IMR-90 (cell line): ENCODE measurements at regions not wholly inside any gene's neighbourhood (a gene's known extent, or its start where the extent isn't known, plus 50 kb on each side); places are given as distances from the start of the nearest gene placed in this dataset.

Experiments used
- ATAC-seq: fragments of 200-7000 bp; cut with Tn5 transposase; 2 replicates; pipeline ENCODE4 v1.9.1; 2020; ENCODE audit warnings: low read depth, mild to moderate bottlenecking, moderate library complexity
- BruUV-seq: library from RNA; stranded (reverse); fragments of 400-500 nt; replicated peaks from 2 replicates; lab custom pipeline; 2021; lab: Mats Ljungman, UMichigan
- CTCF ChIA-PET: fragments of 300-600 bp; formaldehyde crosslinking; extraction: SDS; loops from one replicate; lab custom pipeline; 2021; ENCODE audit warnings: antibody characterized with exemption; lab: Yijun Ruan, JAX
- POLR2A ChIA-PET: fragments of 300-600 bp; sonication (Branson Sonifier 250); formaldehyde crosslinking; loops from one replicate; lab custom pipeline; 2022; ENCODE audit warnings: antibody characterized with exemption; ENCODE audit not compliant: unreplicated experiment; lab: Charles Lee
- DNase-seq: peaks from one replicate; pipeline ENCODE4 v3.0.0; 2013
- H2AFZ ChIP-seq: replicated peaks from 2 replicates; pipeline ENCODE3; 2013; ENCODE audit warnings: low read length, mild to moderate bottlenecking; ENCODE audit not compliant: poor library complexity
- H2AK5ac ChIP-seq: 2 replicates; pipeline ENCODE4 v1.6.1; 2013; ENCODE audit warnings: low read depth, low read length, inconsistent platforms
- H2AK9ac ChIP-seq: replicated peaks from 2 replicates; pipeline ENCODE3; 2013; ENCODE audit warnings: mild to moderate bottlenecking, low read depth, low read length, moderate library complexity; ENCODE audit not compliant: poor library complexity
- H2BK120ac ChIP-seq: 2 replicates; pipeline ENCODE4 v1.6.1; 2013; ENCODE audit warnings: low read depth, low read length, inconsistent platforms
- H2BK15ac ChIP-seq: 3 replicates; pipeline ENCODE4 v1.6.1; 2013; ENCODE audit warnings: low read depth, low read length, inconsistent platforms
- H2BK20ac ChIP-seq: 2 replicates; pipeline ENCODE4 v1.6.1; 2013; ENCODE audit warnings: low read depth, mild to moderate bottlenecking, inconsistent platforms, low read length, moderate library complexity
- H2BK5ac ChIP-seq: 2 replicates; pipeline ENCODE4 v1.6.1; 2013; ENCODE audit warnings: mild to moderate bottlenecking, low read depth, low read length, inconsistent platforms; ENCODE audit not compliant: poor library complexity, severe bottlenecking
- H3K14ac ChIP-seq: replicated peaks from 2 replicates; pipeline ENCODE4 v1.6.1; 2013; ENCODE audit warnings: low read depth, low read length, inconsistent platforms
- H3K18ac ChIP-seq: 2 replicates; pipeline ENCODE4 v1.6.1; 2013; ENCODE audit warnings: low read depth, low read length, control low read depth
- H3K23ac ChIP-seq: 2 replicates; pipeline ENCODE4 v1.6.1; 2013; ENCODE audit warnings: low read depth, low read length, inconsistent platforms
- H3K27ac ChIP-seq: 2 replicates; pipeline ENCODE4 v1.5.1; 2013; ENCODE audit warnings: mild to moderate bottlenecking, control low read depth, low read length; ENCODE audit not compliant: insufficient read depth
- H3K27me3 ChIP-seq: 2 replicates; pipeline ENCODE4 v1.6.1; 2013; ENCODE audit warnings: low read length; ENCODE audit not compliant: control insufficient read depth, insufficient read depth
- H3K36me3 ChIP-seq: 2 replicates; pipeline ENCODE4 v1.6.1; 2013; ENCODE audit warnings: low read length, mixed read lengths; ENCODE audit not compliant: control insufficient read depth, insufficient read depth
- H3K4ac ChIP-seq: 2 replicates; pipeline ENCODE4 v1.6.1; 2013; ENCODE audit warnings: low read depth, low read length, inconsistent platforms
- H3K4me1 ChIP-seq: 2 replicates; pipeline ENCODE4 v1.6.1; 2013; ENCODE audit warnings: low read length, mixed read lengths; ENCODE audit not compliant: control insufficient read depth, insufficient read depth
- H3K4me2 ChIP-seq: 2 replicates; pipeline ENCODE4 v1.6.1; 2013; ENCODE audit warnings: low read depth, mild to moderate bottlenecking, control low read depth, low read length, moderate library complexity
- H3K4me3 ChIP-seq: 2 replicates; pipeline ENCODE4 v1.5.1; 2013; ENCODE audit warnings: low read depth, mild to moderate bottlenecking, control low read depth, low read length, moderate library complexity; ENCODE audit not compliant: insufficient read depth
- H3K56ac ChIP-seq: 2 replicates; pipeline ENCODE4 v1.6.1; 2013; ENCODE audit warnings: low read length, inconsistent platforms; ENCODE audit not compliant: insufficient read depth; ENCODE audit errors: extremely low read depth
- H3K79me1 ChIP-seq, 2 experiments: 2 replicates each; pipeline ENCODE4 v1.6.1; 2013; ENCODE audit warnings: low read length in 2 of 2, inconsistent platforms in 1 of 2, low read depth in 1 of 2
- H3K9ac ChIP-seq: 2 replicates; pipeline ENCODE4 v1.6.1; 2013; ENCODE audit warnings: low read depth, low read length, control low read depth
- H3K9me1 ChIP-seq: 2 replicates; pipeline ENCODE4 v1.6.1; 2013; ENCODE audit warnings: low read length, inconsistent platforms; ENCODE audit not compliant: insufficient read depth
- H3K9me3 ChIP-seq: 2 replicates; pipeline ENCODE4 v1.6.1; 2013; ENCODE audit warnings: low read length; ENCODE audit not compliant: control insufficient read depth, insufficient read depth
- H4K20me1 ChIP-seq: 2 replicates; pipeline ENCODE4 v1.6.1; 2013; ENCODE audit warnings: low read length, inconsistent platforms; ENCODE audit not compliant: insufficient read depth
- H4K5ac ChIP-seq: 2 replicates; pipeline ENCODE4 v1.6.1; 2013; ENCODE audit warnings: mild to moderate bottlenecking, low read depth, low read length, control low read depth
- H4K8ac ChIP-seq, 2 experiments: 2 replicates each; pipeline ENCODE4 v1.6.1; 2013; ENCODE audit warnings: low read depth in 2 of 2, low read length in 2 of 2, control low read depth in 1 of 2, inconsistent platforms in 1 of 2
- H4K91ac ChIP-seq: 2 replicates; pipeline ENCODE4 v1.6.1; 2013; ENCODE audit warnings: low read depth, low read length, inconsistent platforms; ENCODE audit not compliant: insufficient read depth
- BHLHE40 ChIP-seq: fragments of 150-350 bp; IDR thresholded peaks from 2 replicates; pipeline ENCODE4 v1.6.1; 2016; ENCODE audit warnings: mild to moderate bottlenecking, low read depth, low read length
- CEBPB ChIP-seq: IDR thresholded peaks from 2 replicates; pipeline ENCODE4 v1.6.1; 2012; ENCODE audit warnings: low read depth, low read length, improper control_type of control experiment
- CHD1 ChIP-seq: IDR thresholded peaks from 2 replicates; pipeline ENCODE4 v1.6.1; 2012; ENCODE audit warnings: low read depth, low read length, improper control_type of control experiment
- MAFK ChIP-seq: IDR thresholded peaks from 2 replicates; pipeline ENCODE4 v1.6.1; 2012; ENCODE audit warnings: low read depth, low read length, improper control_type of control experiment
- MAZ ChIP-seq: IDR thresholded peaks from 2 replicates; pipeline ENCODE4 v1.6.1; 2012; ENCODE audit warnings: low read depth, mild to moderate bottlenecking, low read length, improper control_type of control experiment, moderate library complexity, borderline replicate concordance
- MXI1 ChIP-seq: IDR thresholded peaks from 2 replicates; pipeline ENCODE4 v1.6.1; 2012; ENCODE audit warnings: low read depth, mild to moderate bottlenecking, low read length, moderate library complexity, borderline replicate concordance
- NFE2L2 ChIP-seq: fragments of 150-350 bp; IDR thresholded peaks from 2 replicates; pipeline ENCODE4 v1.6.1; 2016; ENCODE audit warnings: low read depth, mild to moderate bottlenecking, low read length
- RCOR1 ChIP-seq: IDR thresholded peaks from 2 replicates; pipeline ENCODE4 v1.6.1; 2012; ENCODE audit warnings: mild to moderate bottlenecking, low read length, improper control_type of control experiment; ENCODE audit not compliant: insufficient replicate concordance
- RFX5 ChIP-seq: IDR thresholded peaks from 2 replicates; pipeline ENCODE4 v1.8.0; 2012; ENCODE audit warnings: low read depth, mild to moderate bottlenecking, low read length, moderate library complexity
- WGBS, 2 experiments: methylation state at CpG; one replicate each; pipeline versions ENCODE4 v1.1.5 to v1.1.7; 2013; ENCODE audit warnings: missing lambda C conversion rate in 2 of 2; ENCODE audit not compliant: insufficient read length in 1 of 2; ENCODE audit errors: extremely low coverage in 2 of 2; 5-methylcytosine and 5-hydroxymethylcytosine counted together
- dilution Hi-C: fragments of 300-500 bp; cut with HindIII; formaldehyde crosslinking; loops from one replicate; pipeline ENCODE4 v1.14.3; 2018; ENCODE audit warnings: low sequenced_read_pairs; ENCODE audit not compliant: unreplicated experiment
- in situ Hi-C: fragments of 300-500 bp; cut with MboI; formaldehyde crosslinking; loops from 3 replicates; pipeline ENCODE4 v1.14.3; 2019; ENCODE audit warnings: low sequenced_read_pairs, inconsistent platforms, mixed read lengths
- intact Hi-C: fragments of 100-400 bp; cut with micrococcal nuclease; formaldehyde crosslinking; loops from 2 replicates; pipeline ENCODE4 v1.10.0; 2022
- TF ChIP-seq, protein P1 (sequence below): conservative IDR thresholded peaks from 2 replicates; pipeline ENCODE4 v1.5.1; 2012; ENCODE audit warnings: mild to moderate bottlenecking, low read depth, low read length, improper control_type of control experiment

DNA sequence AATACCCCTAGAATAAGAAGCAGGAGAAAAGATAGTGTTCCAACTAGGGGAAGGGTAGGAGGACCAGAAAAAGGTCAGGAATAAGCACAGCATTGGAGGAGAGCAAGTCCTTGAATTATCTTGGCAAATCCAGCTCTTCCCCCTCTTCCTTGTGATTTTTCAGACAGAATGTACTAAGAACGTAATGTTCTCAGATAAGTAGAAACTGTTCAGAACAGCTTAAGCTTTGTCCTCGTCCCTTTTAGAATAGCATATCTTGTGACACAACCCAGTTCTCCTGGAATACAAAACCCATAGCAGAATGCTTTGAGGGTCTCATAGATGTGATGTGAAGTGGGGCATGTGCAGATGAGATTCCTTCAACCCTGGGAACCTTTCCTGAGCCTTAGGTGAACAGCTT, 97.4 kb downstream of the EMB start:
- dilution Hi-C loops = no loop called here
- Histone ChIP-seq H3K4me1 (no peaks in the 10 kb centered on the region), H3K4ac (no peak overlapping the region), H3K36me3 (no peaks in the 10 kb centered on the region), H3K9me1 (no peaks in the 10 kb centered on the region), H2BK120ac (no peak overlapping the region), H2AK5ac (no peak overlapping the region), H2BK15ac (no peak overlapping the region), H2BK20ac (no peak overlapping the region), H3K79me1 (no peaks in the 10 kb centered on the region), H3K4me2 (no peak overlapping the region), H4K20me1 (no peaks in the 10 kb centered on the region), H3K18ac (no peak overlapping the region), H3K56ac (no peak overlapping the region), H2AK9ac (no peak overlapping the region), H4K5ac (no peak overlapping the region), H4K8ac (no peak overlapping the region), H3K27ac (no peak overlapping the region), H3K4me3 (no peak overlapping the region), H3K9me3 (no peaks in the 10 kb centered on the region; the same call in 1 of the 2 replicates), H2AFZ (no peak overlapping the region), H3K27me3 (no peaks in the 10 kb centered on the region), H3K23ac (no peak overlapping the region), H3K14ac (no peak overlapping the region), H3K9ac (no peak overlapping the region), H4K91ac (no peak overlapping the region), H2BK5ac (no peak overlapping the region)
- in situ Hi-C loops = no loop called here
- DNase-seq (no peak), ATAC-seq (no peak)
- ChIA-PET POLR2A (no interaction called here), CTCF (no interaction called here)
- no CpG with 5 or more reads among the region's 2 CpGs for WGBS, 2 experiments
- TF ChIP-seq CEBPB (no peak), CHD1 (no peak), RFX5 (no peak), BHLHE40 (no peak), MXI1 (no peak), MAFK (no peak), MAZ (no peak), NFE2L2 (no peak), RCOR1 (no peak)
- TF ChIP-seq, protein P1, sequence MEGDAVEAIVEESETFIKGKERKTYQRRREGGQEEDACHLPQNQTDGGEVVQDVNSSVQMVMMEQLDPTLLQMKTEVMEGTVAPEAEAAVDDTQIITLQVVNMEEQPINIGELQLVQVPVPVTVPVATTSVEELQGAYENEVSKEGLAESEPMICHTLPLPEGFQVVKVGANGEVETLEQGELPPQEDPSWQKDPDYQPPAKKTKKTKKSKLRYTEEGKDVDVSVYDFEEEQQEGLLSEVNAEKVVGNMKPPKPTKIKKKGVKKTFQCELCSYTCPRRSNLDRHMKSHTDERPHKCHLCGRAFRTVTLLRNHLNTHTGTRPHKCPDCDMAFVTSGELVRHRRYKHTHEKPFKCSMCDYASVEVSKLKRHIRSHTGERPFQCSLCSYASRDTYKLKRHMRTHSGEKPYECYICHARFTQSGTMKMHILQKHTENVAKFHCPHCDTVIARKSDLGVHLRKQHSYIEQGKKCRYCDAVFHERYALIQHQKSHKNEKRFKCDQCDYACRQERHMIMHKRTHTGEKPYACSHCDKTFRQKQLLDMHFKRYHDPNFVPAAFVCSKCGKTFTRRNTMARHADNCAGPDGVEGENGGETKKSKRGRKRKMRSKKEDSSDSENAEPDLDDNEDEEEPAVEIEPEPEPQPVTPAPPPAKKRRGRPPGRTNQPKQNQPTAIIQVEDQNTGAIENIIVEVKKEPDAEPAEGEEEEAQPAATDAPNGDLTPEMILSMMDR = no peak
- intact Hi-C loops = loop anchor here (10.0 kb wide), 1 partner anchor 59 kb away; no protein-coding TSS in a partner anchor
- no TSS peak for BruUV-seq
